MCF 10A (cell line): ENCODE measurements at regions not wholly inside any gene's neighbourhood (a gene's known extent, or its start where the extent isn't known, plus 50 kb on each side); places are given as distances from the start of the nearest gene placed in this dataset.

ENCODE experiments used
- BruUV-seq: library from RNA; stranded (reverse); fragments of 400-500 nt; replicated peaks from 2 replicates; lab custom pipeline; 2021; lab: Mats Ljungman, UMichigan
- CTCF ChIA-PET: fragments of 300-600 bp; sonication (Branson Sonifier 250); formaldehyde crosslinking; extraction: SDS; loops from one replicate; lab custom pipeline; 2021; ENCODE audit warnings: antibody characterized with exemption, inconsistent platforms; lab: Yijun Ruan, JAX
- POLR2A ChIA-PET: fragments of 300-600, 350-650 bp; sonication (Branson Sonifier 250); formaldehyde crosslinking; extraction: SDS; loops from one replicate; lab custom pipeline; 2020; ENCODE audit warnings: antibody characterized with exemption, inconsistent platforms; lab: Yijun Ruan, JAX
- DNase-seq: peaks from one replicate; pipeline ENCODE4 v3.0.0-alpha.2; 2018; ENCODE audit not compliant: unreplicated experiment
- H3K27ac Mint-ChIP-seq: one replicate; pipeline ENCODE4 v1.8.0; 2022; ENCODE audit warnings: mild to moderate bottlenecking, low read depth, mixed read lengths; ENCODE audit not compliant: unreplicated experiment
- H3K27me3 Mint-ChIP-seq: one replicate; pipeline ENCODE4 v1.8.0; 2022; ENCODE audit warnings: mixed read lengths; ENCODE audit not compliant: insufficient read depth, unreplicated experiment
- H3K36me3 Mint-ChIP-seq: one replicate; pipeline ENCODE4 v1.8.0; 2022; ENCODE audit warnings: mild to moderate bottlenecking, moderate library complexity, mixed read lengths; ENCODE audit not compliant: insufficient read depth, unreplicated experiment
- H3K4me1 Mint-ChIP-seq: one replicate; pipeline ENCODE4 v1.8.0; 2022; ENCODE audit warnings: mixed read lengths; ENCODE audit not compliant: insufficient read depth, unreplicated experiment
- H3K4me3 Mint-ChIP-seq: one replicate; pipeline ENCODE4 v1.8.0; 2022; ENCODE audit warnings: mild to moderate bottlenecking, moderate library complexity, mixed read lengths; ENCODE audit not compliant: unreplicated experiment
- H3K9me3 Mint-ChIP-seq: one replicate; pipeline ENCODE4 v1.8.0; 2022; ENCODE audit warnings: mixed read lengths; ENCODE audit not compliant: unreplicated experiment
- intact Hi-C: fragments of 100-400 bp; cut with micrococcal nuclease; formaldehyde crosslinking; loops from 2 replicates; pipeline ENCODE4 v1.14.1; 2022
- TF ChIP-seq, protein P1 (sequence below): fragments of 200-600 bp; IDR thresholded peaks from one replicate; pipeline ENCODE4 v1.8.0; 2022; ENCODE audit warnings: antibody characterized with exemption, mild to moderate bottlenecking; ENCODE audit not compliant: unreplicated experiment

- DNase-seq, result no peak
- H3K36me3 Mint-ChIP-seq, result no peaks in the 10 kb centered on the region
- intact Hi-C loops, result no loop called here
- BruUV-seq, result no TSS peak
- H3K4me1 Mint-ChIP-seq, result no peaks in the 10 kb centered on the region
- no peak overlapping the region for H3K4me3 Mint-ChIP-seq
- CTCF ChIA-PET, result no interaction called here
- H3K9me3 Mint-ChIP-seq, result no peaks in the 10 kb centered on the region
- H3K27me3 Mint-ChIP-seq, result no peaks in the 10 kb centered on the region
- no peak overlapping the region for H3K27ac Mint-ChIP-seq
- POLR2A ChIA-PET, result no interaction called here
- TF ChIP-seq, protein P1, sequence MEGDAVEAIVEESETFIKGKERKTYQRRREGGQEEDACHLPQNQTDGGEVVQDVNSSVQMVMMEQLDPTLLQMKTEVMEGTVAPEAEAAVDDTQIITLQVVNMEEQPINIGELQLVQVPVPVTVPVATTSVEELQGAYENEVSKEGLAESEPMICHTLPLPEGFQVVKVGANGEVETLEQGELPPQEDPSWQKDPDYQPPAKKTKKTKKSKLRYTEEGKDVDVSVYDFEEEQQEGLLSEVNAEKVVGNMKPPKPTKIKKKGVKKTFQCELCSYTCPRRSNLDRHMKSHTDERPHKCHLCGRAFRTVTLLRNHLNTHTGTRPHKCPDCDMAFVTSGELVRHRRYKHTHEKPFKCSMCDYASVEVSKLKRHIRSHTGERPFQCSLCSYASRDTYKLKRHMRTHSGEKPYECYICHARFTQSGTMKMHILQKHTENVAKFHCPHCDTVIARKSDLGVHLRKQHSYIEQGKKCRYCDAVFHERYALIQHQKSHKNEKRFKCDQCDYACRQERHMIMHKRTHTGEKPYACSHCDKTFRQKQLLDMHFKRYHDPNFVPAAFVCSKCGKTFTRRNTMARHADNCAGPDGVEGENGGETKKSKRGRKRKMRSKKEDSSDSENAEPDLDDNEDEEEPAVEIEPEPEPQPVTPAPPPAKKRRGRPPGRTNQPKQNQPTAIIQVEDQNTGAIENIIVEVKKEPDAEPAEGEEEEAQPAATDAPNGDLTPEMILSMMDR, result no peak
Measured at GRCh38 chr4:29326004-29326403, 1394.2 kb upstream of the PCDH7 start.

GRCh38 chr4:29326816-29327215 lies 1393.4 kb upstream of the PCDH7 start:
- H3K4me1 Mint-ChIP-seq, result no peaks in the 10 kb centered on the region
- CTCF ChIA-PET, result no interaction called here
- H3K9me3 Mint-ChIP-seq, result no peaks in the 10 kb centered on the region
- TF ChIP-seq, protein P1, result no peak
- no peak overlapping the region for H3K4me3 Mint-ChIP-seq
- H3K27me3 Mint-ChIP-seq, result no peaks in the 10 kb centered on the region
- H3K27ac Mint-ChIP-seq, result no peak overlapping the region
- no TSS peak for BruUV-seq
- no peaks in the 10 kb centered on the region for H3K36me3 Mint-ChIP-seq
- DNase-seq, result no peak
- intact Hi-C loops, result no loop called here
- POLR2A ChIA-PET, result no interaction called here

DNA sequence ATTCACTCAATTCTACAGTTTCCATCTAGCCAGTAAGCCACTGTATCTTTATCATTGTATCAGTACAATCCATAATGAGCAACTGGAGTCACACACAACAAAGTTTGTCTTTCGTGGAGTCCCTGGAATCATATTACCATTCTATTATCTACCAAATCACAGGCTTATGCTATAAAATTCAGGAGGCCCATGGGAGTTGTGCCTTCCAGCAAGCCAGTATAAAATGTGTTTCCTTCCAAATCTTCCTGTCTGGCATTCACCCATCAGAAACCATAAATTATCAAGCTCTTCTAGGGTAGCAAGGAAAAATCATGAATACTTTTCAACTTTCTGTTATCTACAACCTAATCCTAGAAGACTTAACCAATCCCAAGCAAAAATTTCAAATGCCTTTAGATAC lies 1383.3 kb upstream of the PCDH7 start:
- ChIA-PET POLR2A (no interaction called here), CTCF (no interaction called here)
- Mint-ChIP-seq H3K36me3 (no peaks in the 10 kb centered on the region), H3K27me3 (no peaks in the 10 kb centered on the region), H3K4me3 (no peak overlapping the region), H3K9me3 (no peaks in the 10 kb centered on the region), H3K4me1 (no peaks in the 10 kb centered on the region), H3K27ac (no peak overlapping the region)
- no TSS peak for BruUV-seq
- TF ChIP-seq, protein P1, result no peak
- no peak for DNase-seq
- intact Hi-C loops, result no loop called here

GRCh38 chr4:29372971-29373370 lies 1347.2 kb upstream of the PCDH7 start:
- BruUV-seq, result no TSS peak
- TF ChIP-seq, protein P1, result no peak
- Mint-ChIP-seq H3K27ac (no peak overlapping the region), H3K4me1 (no peaks in the 10 kb centered on the region), H3K9me3 (peaks cover 7% of the 10 kb centered on the region), H3K36me3 (no peaks in the 10 kb centered on the region), H3K27me3 (no peaks in the 10 kb centered on the region), H3K4me3 (no peak overlapping the region)
- POLR2A ChIA-PET, result no interaction called here
- DNase-seq, result no peak
- CTCF ChIA-PET, result no interaction called here
- intact Hi-C loops, result no loop called here
